Testis (tissue), 2 donors: ENCODE measurements at regions not wholly inside any gene's neighbourhood (a gene's known extent, or its start where the extent isn't known, plus 50 kb on each side); places are given as distances from the start of the nearest gene placed in this dataset.
"Not testable (repeated sequence)": the region's sequence is repeated elsewhere in the genome, so short reads cannot be mapped to it uniquely, and the experiment has no call there.

Experiments used
- CTCF ChIP-seq, 3 experiments: fragments of 450-650 bp in 2 of 3; fragments of 200-600 bp in 1 of 3; sonication (generic) in 1 of 3; IDR thresholded peaks; one replicate each; pipeline ENCODE4 v1.5.1; 2016 to 2019; ENCODE audit warnings: antibody characterized with exemption in 3 of 3, mild to moderate bottlenecking in 2 of 3, moderate library complexity in 1 of 3
- POLR2A ChIP-seq: fragments of 450-650 bp; IDR thresholded peaks from one replicate; pipeline ENCODE4 v1.6.1; 2017; ENCODE audit warnings: antibody characterized with exemption, mild to moderate bottlenecking, moderate library complexity

DNA sequence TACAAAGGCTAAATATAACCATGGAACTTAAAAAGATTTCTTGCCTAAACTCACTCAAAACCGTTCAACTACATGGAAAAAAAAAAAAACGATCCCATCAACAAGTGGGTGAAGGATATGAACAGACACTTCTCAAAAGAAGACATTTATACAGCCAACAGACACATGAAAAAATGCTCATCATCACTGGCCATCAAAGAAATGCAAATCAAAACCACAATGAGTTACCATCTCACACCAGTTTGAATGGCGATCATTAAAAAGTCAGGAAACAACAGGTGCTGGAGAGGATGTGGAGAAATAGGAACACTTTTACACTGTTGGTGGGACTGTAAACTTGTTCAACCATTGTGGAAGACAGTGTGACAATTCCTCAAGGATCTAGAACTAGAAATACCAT, 151.2 kb upstream of the SMIM30 start:
- TF ChIP-seq POLR2A; CTCF (IDR thresholded peaks at IDR 0.05): not testable (repeated sequence)
